ENCODE measurements at regions not wholly inside any gene's neighbourhood (a gene's known extent, or its start where the extent isn't known, plus 50 kb on each side); places are given as distances from the start of the nearest gene placed in this dataset.

- TF ChIP-seq POLR2A (IDR thresholded peaks at IDR 0.05) = no peak
- TF ChIP-seq, protein P1, sequence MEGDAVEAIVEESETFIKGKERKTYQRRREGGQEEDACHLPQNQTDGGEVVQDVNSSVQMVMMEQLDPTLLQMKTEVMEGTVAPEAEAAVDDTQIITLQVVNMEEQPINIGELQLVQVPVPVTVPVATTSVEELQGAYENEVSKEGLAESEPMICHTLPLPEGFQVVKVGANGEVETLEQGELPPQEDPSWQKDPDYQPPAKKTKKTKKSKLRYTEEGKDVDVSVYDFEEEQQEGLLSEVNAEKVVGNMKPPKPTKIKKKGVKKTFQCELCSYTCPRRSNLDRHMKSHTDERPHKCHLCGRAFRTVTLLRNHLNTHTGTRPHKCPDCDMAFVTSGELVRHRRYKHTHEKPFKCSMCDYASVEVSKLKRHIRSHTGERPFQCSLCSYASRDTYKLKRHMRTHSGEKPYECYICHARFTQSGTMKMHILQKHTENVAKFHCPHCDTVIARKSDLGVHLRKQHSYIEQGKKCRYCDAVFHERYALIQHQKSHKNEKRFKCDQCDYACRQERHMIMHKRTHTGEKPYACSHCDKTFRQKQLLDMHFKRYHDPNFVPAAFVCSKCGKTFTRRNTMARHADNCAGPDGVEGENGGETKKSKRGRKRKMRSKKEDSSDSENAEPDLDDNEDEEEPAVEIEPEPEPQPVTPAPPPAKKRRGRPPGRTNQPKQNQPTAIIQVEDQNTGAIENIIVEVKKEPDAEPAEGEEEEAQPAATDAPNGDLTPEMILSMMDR (IDR thresholded peaks at IDR 0.05) = no peak
- TF ChIP-seq POLR2AphosphoS5 (IDR thresholded peaks at IDR 0.05; ENCODE audit: insufficient read depth in 1 of 2, low read depth in 1 of 2) = no peak
Observed at GRCh38 chr4:130646886-130647285, 1550.9 kb downstream of the C4orf33 start.

All from vagina (tissue), 2 donors.